COR-L47 (cell line): ENCODE measurements at regions not wholly inside any gene's neighbourhood (a gene's known extent, or its start where the extent isn't known, plus 50 kb on each side); places are given as distances from the start of the nearest gene placed in this dataset.

Source experiments
- DNase-seq: peaks from one replicate; lab custom pipeline; 2025; lab: John Stamatoyannopoulos, UW

DNA sequence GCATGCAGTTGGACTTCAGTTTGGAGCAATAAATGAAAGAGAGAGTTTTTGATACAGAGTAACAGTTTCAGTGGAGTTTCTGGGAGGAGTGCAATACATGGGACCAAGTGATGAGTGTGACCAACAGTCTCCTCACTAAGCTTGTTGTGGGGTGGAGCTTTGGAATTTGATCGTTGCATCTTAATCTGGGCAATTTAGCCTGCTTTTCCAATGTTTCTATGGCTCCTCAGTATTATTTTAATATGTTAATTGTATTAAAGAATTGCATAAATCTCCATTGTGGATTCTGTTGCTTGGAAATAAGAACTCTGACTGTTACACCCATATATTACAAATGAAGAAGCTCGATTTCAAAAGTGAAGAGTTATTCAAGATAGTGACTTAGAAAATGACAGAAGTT is 446.6 kb upstream of the LRATD1 start:
- no peak for DNase-seq

- DNase-seq = no peak
These were observed 444.1 kb upstream of the LRATD1 start for GRCh38 chr2:14188446-14188845.

- DNase-seq = no peak
These were observed 442.6 kb upstream of the LRATD1 start for GRCh38 chr2:14189929-14190328.

DNA sequence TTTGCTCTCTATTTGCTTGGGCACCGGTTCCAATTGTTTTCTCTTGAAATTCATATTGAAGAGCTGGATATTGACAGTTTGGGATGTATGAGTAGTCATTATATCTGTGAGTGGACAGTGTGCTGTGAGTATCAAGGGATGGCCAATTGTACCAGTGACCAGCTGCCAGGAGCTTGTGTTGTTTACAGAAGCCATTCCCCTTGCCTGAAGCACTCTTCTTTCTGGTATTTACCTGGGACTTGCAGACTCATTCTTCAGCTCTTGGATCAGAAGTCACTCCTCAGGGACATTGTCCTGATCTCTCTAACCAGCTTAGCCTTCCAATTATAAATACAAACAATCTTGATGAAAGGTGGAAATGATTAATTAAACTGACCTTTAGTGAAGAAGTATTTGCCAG is 438.3 kb upstream of the LRATD1 start:
- DNase-seq = peak; percentile 6

- DNase-seq = no peak
These were observed 435.2 kb upstream of the LRATD1 start for GRCh38 chr2:14197293-14197692.

GRCh38 chr2:14199040-14199439 is 433.5 kb upstream of the LRATD1 start:
- DNase-seq = no peak

- DNase-seq = no peak
These were observed 413.2 kb upstream of the LRATD1 start for GRCh38 chr2:14219306-14219705.

GRCh38 chr2:14220101-14220500 is 412.4 kb upstream of the LRATD1 start:
- no peak for DNase-seq

DNA sequence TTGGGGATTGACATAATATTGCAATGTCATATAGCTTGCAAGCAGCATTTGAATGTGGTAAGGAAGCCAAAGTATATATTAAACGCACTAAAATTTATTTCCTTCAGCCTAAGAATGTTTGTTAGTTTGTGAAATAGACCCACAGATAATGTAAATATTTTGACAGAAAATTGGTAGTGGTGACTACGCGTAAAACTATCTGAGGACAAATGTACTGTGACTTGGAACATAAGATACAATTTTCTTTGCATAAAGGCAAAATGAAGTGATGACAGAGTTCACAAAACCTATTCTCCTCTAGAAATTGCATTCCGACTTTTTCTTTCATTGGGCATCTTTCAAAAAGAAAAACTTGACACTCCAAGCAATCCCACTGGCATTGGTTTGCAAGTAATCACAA is 411.1 kb upstream of the LRATD1 start:
- no peak for DNase-seq

- DNase-seq = no peak
These were observed 408.9 kb upstream of the LRATD1 start for GRCh38 chr2:14223576-14223975.

DNA sequence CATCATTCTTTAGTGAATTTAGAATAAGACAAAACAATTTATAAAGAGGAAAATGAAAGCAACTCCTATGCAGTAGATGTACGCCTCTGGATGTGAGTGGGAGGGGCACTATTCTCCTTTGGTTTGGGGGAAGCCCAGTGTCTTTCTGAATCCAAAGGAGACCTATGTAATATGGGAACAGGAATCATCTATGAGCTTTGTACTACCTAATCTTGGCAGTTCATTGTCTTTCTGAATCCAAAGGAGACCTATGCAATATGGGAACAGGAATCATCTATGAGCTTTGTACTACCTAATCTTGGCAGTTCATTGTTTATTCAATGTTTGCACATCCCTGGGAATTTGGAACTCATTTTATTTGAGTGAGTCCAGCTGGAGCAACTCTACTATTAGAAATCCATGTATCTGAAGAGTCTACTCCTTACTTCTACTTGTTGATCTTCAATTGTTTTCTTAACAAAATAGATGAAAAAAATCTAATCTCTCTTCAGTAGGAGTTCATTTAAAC is 401.1 kb upstream of the LRATD1 start:
- no peak for DNase-seq

- DNase-seq = no peak
These were observed 400.3 kb upstream of the LRATD1 start for GRCh38 chr2:14232217-14232616.

DNA sequence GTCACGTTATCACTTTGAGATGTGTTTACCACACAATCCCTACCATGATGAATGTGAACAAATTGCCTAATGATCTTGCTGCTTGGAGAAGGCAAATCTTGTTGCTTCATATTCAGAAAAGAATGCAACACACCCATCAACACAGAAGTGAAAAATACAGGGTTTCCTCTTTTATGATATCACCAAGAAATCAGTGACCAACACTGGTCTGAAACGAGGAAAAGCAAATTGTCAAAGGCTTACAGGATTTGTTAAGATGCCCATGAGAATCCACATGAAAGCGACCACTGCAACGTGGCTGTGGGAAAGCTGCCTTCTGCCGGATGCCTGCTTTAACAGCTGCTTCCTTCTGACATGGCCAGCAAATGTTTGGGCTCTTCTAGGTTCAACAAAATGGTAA is 397.6 kb upstream of the LRATD1 start:
- DNase-seq = no peak

GRCh38 chr2:14235667-14236066 is 396.9 kb upstream of the LRATD1 start:
- DNase-seq = no peak

DNA sequence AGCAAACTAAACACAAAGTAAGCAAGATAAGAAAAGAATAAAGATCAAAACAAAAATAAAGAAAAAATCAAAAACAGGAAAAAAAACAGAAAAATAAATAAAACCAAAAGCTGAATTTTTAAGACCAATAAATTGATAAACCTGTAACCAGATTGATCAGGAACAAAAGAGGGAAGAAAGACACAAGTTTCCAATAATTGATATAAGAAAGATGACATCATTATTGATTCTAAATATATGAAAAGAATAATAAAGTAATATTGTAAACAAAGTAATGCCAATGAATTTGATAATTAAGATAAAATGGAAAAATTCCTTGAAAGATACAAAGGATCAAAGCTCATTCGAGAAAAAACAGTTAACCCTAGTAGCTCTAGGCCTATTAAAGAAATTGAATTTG is 394.6 kb upstream of the LRATD1 start:
- DNase-seq = no peak

- DNase-seq = no peak
These were observed 392.9 kb upstream of the LRATD1 start for GRCh38 chr2:14239605-14240004.

DNA sequence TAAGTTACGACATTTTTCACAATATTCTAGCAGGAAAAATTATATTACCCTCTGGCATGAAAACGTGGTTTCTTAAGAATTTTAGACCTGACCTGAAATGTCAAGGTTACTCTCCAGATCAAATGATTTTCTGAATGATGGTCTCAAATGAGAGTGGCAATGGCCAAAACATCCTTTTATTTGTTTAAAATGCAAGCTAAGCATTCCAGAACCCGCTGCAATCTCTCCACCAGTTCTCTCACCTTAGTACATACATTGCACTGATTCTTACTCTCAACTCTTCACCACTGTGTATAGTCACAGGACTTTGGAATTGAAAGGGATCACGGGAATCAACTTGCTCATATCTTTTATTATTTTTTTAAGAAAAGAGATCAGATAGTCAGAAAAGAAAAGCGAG is 391.6 kb upstream of the LRATD1 start:
- DNase-seq = no peak

GRCh38 chr2:14245901-14246300 is 386.6 kb upstream of the LRATD1 start:
- DNase-seq = no peak

DNA sequence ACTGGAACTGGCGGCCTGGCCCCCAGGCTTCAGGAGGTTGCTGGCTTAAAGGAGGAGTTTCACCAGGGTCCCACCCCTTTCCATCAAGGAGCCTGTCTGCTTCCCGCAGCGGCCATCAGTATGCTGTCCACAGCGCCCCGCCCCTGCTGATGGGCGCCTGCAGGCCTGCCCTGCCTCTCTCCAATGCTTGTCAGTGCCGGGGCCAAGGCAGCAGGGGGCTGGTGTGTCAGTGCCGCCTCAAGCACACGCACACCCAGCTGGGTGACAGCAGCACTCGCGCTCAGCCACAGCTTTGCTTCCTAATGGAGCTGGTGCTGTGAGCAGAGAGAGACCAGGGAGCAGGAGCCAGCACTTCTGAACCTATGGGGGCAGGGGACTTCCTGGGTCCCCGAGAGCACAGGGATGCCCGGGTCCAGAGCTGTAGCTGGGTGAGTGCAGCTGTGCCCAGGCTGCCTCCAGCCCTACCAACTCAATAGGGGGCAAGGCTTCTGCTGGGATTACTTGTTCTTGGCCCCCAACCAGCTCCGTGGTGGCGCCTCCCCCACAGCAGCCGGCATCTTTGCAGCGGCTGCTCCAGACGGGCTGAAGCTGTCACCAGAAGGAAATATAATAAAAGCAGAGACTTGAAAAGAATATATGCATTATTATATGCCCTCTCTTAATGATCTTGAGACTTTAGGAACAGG is 377.2 kb upstream of the LRATD1 start:
- no peak for DNase-seq

GRCh38 chr2:14256890-14257289 is 375.6 kb upstream of the LRATD1 start:
- DNase-seq = no peak

DNA sequence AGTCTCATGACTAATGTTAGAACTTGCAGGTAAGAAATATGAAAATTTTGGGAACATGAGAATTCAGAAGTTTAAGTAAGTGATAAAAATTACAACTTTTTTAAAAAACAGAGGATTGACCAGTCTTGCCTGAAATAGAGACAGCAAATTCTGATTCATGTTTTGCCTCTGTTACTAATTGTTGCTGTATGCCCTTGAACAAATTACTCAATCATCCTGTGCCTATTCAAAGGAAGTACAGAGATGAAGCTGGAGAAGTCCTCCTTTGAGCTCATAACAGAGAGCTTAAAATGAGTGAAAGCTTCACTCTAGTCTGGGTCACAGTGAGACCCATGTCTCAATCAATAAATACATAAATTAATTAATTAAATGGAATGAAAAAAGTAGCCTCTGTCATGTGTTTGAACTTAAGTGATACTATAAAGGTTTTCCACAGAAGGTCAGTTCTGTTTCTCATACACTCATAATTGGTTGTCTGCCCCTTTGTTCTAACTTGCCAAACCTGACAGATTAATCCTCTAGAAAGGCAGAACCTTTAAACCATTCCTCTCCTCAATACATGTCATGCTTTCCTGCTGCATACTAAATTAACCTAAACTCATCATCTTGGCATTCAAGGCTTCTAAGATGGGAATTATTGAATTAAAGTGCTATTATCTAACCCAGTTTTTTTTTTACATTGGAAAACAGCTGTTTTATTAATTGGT is 374.6 kb upstream of the LRATD1 start:
- DNase-seq = no peak

GRCh38 chr2:14261771-14262170 is 370.7 kb upstream of the LRATD1 start:
- no peak for DNase-seq

GRCh38 chr2:14263053-14263452 is 369.5 kb upstream of the LRATD1 start:
- no peak for DNase-seq
